Body of pancreas (tissue), 4 donors: ENCODE measurements at regions not wholly inside any gene's neighbourhood (a gene's known extent, or its start where the extent isn't known, plus 50 kb on each side); places are given as distances from the start of the nearest gene placed in this dataset.

Experiments
- ATAC-seq: fragments of 150-250 bp; one replicate; pipeline ENCODE4 v1.9.1; 2016
- DNase-seq, 4 donors: peaks; one replicate each; pipeline ENCODE4 v3.0.0-alpha.2; 2019
- H3K27ac ChIP-seq, 4 donors: fragments of 200-600 bp; sonication (generic); 1 replicate in 3 of 4; 2 replicates in 1 of 4; pipeline versions ENCODE4 v1.5.1 to v1.6.1; 2016 to 2019; ENCODE audit warnings: mild to moderate bottlenecking in 1 of 4, mixed read lengths in 1 of 4, moderate library complexity in 1 of 4
- H3K27me3 ChIP-seq, 2 donors: fragments of 200-600 bp; sonication (generic); one replicate each; pipeline ENCODE4 v1.6.0; 2016; ENCODE audit warnings: mild to moderate bottlenecking in 1 of 2
- H3K36me3 ChIP-seq, 2 donors: fragments of 200-600 bp; sonication (generic); replicated peaks in 1 of 2; 2 replicates each; pipeline ENCODE4 v1.5.1; 2016; ENCODE audit warnings: low read depth in 2 of 2; ENCODE audit not compliant: insufficient read depth in 1 of 2
- H3K4me1 ChIP-seq: fragments of 200-600 bp; sonication (generic); one replicate; pipeline ENCODE4 v1.6.0; 2016
- H3K4me3 ChIP-seq, 2 donors: fragments of 200-600 bp; sonication (generic); 1 replicate in 1 of 2; 2 replicates in 1 of 2; pipeline ENCODE4 v1.5.1; 2016 to 2019
- H3K9me3 ChIP-seq, 3 donors: fragments of 200-600 bp; sonication (generic); 1 replicate in 2 of 3; 2 replicates in 1 of 3; pipeline ENCODE4 v1.5.1; 2016
- CTCF ChIP-seq, 7 experiments: fragments of 450-650 bp in 4 of 7; fragments of 200-600 bp in 3 of 7; sonication (generic) in 3 of 7; IDR thresholded peaks; one replicate each; pipeline ENCODE4 v1.5.1; 2016 to 2019; ENCODE audit warnings: antibody characterized with exemption in 7 of 7
- POLR2A ChIP-seq, 3 donors: fragments of 450-650 bp; IDR thresholded peaks; one replicate each; pipeline ENCODE4 v1.6.1; 2016; ENCODE audit warnings: antibody characterized with exemption in 3 of 3, mild to moderate bottlenecking in 2 of 3
- WGBS, 2 donors: methylation state at CpG; one replicate each; pipeline ENCODE4 v1.1.5; 2017; 5-methylcytosine and 5-hydroxymethylcytosine counted together
- intact Hi-C: fragments of 100-400 bp; cut with DNase I; formaldehyde crosslinking; loops from one replicate; pipeline ENCODE4 v1.15.1; 2023

DNA sequence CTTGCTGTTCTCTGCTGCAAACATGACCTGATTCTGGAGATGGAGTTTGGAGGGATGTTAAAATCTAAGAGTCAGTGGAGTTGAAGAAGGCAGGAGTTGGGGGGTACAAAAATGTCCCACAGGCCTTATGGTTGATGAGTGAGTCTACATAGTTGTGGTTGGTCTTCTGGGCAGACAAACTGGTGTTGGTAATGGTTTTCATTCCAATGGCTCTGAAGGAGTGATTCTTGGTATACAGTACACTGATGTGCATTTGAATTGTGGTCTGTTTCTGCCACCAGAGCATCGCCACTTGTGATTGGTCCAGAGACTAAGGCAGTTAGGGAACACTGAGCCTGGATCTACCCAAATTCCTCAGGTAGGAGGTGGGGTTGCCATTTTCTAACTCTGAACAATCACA lies 514.1 kb upstream of the CFAP20DC start:
- 83 to 100% methylated on average over 1 of the region's 1 CpG for WGBS, 2 donors
- Histone ChIP-seq H3K36me3 (no peaks in the 10 kb centered on the region), H3K27me3 (no peaks in the 10 kb centered on the region), H3K4me1 (no peaks in the 10 kb centered on the region), H3K9me3 (no peaks in the 10 kb centered on the region), H3K27ac (no peak overlapping the region), H3K4me3 (no peak overlapping the region)
- ATAC-seq (no peak), DNase-seq (no peak)
- TF ChIP-seq CTCF (IDR thresholded peaks at IDR 0.05) (no peak), POLR2A (IDR thresholded peaks at IDR 0.05) (no peak)
- intact Hi-C loops = no loop called here

DNA sequence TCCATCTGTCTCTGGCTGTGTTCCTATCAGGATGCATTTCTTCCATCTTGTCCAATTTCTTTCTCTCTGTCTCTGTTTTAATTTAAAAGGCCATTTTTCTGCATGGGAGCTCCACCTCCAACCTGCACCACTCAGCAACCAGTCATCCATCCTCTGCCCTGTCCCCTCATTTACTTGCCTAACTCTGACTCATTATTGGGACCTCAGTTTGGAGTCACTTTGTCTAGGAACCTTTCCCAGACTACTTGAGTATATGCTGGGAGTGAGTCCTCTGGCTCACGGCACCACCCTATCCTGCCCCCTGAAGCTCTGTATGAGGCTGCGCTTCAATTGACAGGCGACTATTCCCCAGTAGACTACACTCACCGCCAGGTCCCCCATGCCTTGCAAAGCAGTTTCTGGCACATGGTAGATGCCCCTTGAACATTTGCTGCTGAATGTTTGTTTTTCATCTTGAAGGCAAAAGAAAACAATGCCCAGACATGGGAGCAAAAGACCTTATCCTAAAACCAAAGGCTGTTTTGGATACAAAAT lies 513.3 kb upstream of the CFAP20DC start:
- Histone ChIP-seq H3K36me3 (no peaks in the 10 kb centered on the region), H3K4me3 (no peak overlapping the region), H3K9me3 (no peaks in the 10 kb centered on the region), H3K27me3 (no peaks in the 10 kb centered on the region), H3K27ac (no peak overlapping the region), H3K4me1 (no peaks in the 10 kb centered on the region)
- 91 to 98% methylated on average over 4 of the region's 4 CpGs for WGBS, 2 donors
- TF ChIP-seq POLR2A (IDR thresholded peaks at IDR 0.05) (no peak), CTCF (IDR thresholded peaks at IDR 0.05) (no peak)
- ATAC-seq = no peak
- intact Hi-C loops = no loop called here
- no peak for DNase-seq

- no peak overlapping the region for H3K4me3 ChIP-seq
- ATAC-seq (no peak), DNase-seq (no peak)
- H3K27me3 ChIP-seq = no peaks in the 10 kb centered on the region
- H3K9me3 ChIP-seq = no peaks in the 10 kb centered on the region
- no peak for TF ChIP-seq POLR2A (IDR thresholded peaks at IDR 0.05)
- no peak for TF ChIP-seq CTCF (IDR thresholded peaks at IDR 0.05)
- no peaks in the 10 kb centered on the region for H3K4me1 ChIP-seq
- no peak overlapping the region for H3K27ac ChIP-seq
- H3K36me3 ChIP-seq = no peaks in the 10 kb centered on the region
- WGBS, 2 donors = 80 to 85% methylated on average over 4 of the region's 4 CpGs
- intact Hi-C loops = no loop called here
Observed at GRCh38 chr3:59559721-59560435, 510.1 kb upstream of the CFAP20DC start.

- Histone ChIP-seq H3K4me3 (no peak overlapping the region), H3K36me3 (no peaks in the 10 kb centered on the region), H3K4me1 (no peaks in the 10 kb centered on the region), H3K27ac (no peak overlapping the region), H3K27me3 (no peaks in the 10 kb centered on the region), H3K9me3 (no peaks in the 10 kb centered on the region)
- WGBS, 2 donors = 42 to 48% methylated on average over 1 of the region's 1 CpG
- TF ChIP-seq POLR2A (IDR thresholded peaks at IDR 0.05) (no peak), CTCF (IDR thresholded peaks at IDR 0.05) (no peak)
- DNase-seq (no peak), ATAC-seq (no peak)
- intact Hi-C loops = no loop called here
Observed at GRCh38 chr3:59558906-59559720, 509.3 kb upstream of the CFAP20DC start.
